Erythroblast (primary cell): ENCODE measurements at regions not wholly inside any gene's neighbourhood (a gene's known extent, or its start where the extent isn't known, plus 50 kb on each side); places are given as distances from the start of the nearest gene placed in this dataset.

Experiments used
- GATA1 ChIP-seq: IDR thresholded peaks from 2 replicates; pipeline ENCODE4 v1.6.1; 2011; ENCODE audit warnings: low read depth, mild to moderate bottlenecking, control low read depth, low read length, moderate library complexity
- POLR2A ChIP-seq: IDR thresholded peaks from 2 replicates; pipeline ENCODE4 v1.6.1; 2011; ENCODE audit warnings: mild to moderate bottlenecking, low read length

- TF ChIP-seq POLR2A, result no peak
- no peak for TF ChIP-seq GATA1
Measured at GRCh38 chr1:90810681-90811080, 93.6 kb upstream of the BARHL2 start.
